ENCODE measurements at regions not wholly inside any gene's neighbourhood (a gene's known extent, or its start where the extent isn't known, plus 50 kb on each side); places are given as distances from the start of the nearest gene placed in this dataset.

DNA sequence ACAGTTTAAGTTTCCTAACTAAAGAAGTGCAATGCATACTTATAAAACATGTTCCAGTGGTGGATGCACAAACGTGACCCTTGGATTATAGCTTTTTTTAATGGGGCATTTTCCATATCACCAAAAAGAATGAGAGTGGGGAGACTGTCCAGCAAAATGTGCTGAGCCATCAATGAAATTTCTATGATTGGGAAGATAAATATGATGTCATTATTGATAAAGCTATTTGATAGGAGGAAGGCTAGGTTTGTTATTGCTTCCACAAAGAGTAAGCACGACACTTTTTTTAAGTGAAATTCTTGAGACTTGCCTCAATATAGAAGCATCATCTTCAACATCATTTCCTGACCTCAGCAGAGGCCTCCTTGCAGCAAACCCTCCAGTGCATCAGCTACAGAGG, 174.6 kb upstream of the CLEC14A start:
- ChIA-PET POLR2A (no interaction called here), CTCF (no interaction called here)
- Mint-ChIP-seq H3K4me3 (no peak overlapping the region), H3K27me3 (no peaks in the 10 kb centered on the region), H3K4me1 (no peaks in the 10 kb centered on the region), H3K27ac (no peak overlapping the region), H3K9me3 (peaks cover 2% of the 10 kb centered on the region), H3K36me3 (ENCODE audit: low read depth) (no peaks in the 10 kb centered on the region)
- TF ChIP-seq, protein P1, sequence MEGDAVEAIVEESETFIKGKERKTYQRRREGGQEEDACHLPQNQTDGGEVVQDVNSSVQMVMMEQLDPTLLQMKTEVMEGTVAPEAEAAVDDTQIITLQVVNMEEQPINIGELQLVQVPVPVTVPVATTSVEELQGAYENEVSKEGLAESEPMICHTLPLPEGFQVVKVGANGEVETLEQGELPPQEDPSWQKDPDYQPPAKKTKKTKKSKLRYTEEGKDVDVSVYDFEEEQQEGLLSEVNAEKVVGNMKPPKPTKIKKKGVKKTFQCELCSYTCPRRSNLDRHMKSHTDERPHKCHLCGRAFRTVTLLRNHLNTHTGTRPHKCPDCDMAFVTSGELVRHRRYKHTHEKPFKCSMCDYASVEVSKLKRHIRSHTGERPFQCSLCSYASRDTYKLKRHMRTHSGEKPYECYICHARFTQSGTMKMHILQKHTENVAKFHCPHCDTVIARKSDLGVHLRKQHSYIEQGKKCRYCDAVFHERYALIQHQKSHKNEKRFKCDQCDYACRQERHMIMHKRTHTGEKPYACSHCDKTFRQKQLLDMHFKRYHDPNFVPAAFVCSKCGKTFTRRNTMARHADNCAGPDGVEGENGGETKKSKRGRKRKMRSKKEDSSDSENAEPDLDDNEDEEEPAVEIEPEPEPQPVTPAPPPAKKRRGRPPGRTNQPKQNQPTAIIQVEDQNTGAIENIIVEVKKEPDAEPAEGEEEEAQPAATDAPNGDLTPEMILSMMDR (IDR thresholded peaks at IDR 0.05) = no peak
- ATAC-seq (ENCODE audit: low read depth) (no peak), DNase-seq (no peak)
- intact Hi-C loops (cut with micrococcal nuclease) = no loop called here

DNA sequence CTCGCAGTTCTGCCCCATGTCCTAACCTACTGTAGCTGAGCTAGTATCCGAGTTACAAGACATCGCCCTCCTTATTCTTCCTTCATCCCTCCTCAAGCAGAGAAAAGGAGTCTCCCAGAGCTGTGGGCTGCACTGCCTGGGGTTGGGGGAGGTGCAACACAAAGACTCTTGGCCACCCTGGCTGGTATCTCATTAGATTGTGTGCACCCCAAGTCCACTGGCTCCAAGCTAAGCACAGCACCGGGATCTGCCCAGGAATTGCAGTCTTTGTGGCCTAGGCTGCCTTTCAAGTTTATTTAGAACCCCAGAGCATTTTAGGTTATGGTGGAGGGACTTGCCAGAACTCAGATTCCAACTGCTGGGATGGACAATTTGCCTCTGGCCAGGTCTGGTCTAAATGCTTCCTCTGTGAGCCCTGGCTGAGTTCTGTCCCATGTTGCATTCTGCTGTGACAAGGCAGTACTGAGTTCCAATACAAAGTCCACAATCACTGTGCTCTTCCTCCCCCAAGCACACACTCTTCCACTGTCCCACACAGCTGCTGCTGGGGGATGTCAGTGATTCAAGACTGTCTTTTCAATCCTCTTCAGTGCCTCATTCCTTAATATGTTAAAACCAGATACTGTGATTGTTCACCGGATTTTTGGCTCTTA, 169.6 kb upstream of the CLEC14A start:
- H3K36me3 Mint-ChIP-seq (ENCODE audit: low read depth) = no peaks in the 10 kb centered on the region
- ATAC-seq (ENCODE audit: low read depth) = no peak
- TF ChIP-seq, protein P1 (IDR thresholded peaks at IDR 0.05) = no peak

DNA sequence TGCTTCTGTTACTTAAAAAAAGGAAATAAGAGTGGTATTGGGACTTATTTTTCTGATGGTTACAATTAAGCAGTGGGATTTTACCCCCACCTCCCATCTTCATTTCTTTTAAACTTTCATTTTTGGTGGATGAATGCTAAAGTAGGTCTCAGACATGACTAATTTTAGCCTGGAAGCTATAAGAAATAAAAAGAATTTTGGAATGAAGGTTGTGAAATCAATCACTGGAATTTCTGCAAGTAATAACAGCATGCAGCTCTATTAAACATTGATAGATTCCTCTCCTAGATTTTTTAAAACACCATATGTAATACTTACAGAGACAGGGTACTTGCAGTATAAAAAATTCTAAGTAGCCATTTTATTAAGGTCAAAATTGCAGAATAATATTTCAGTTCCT, 164.2 kb upstream of the CLEC14A start:
- Mint-ChIP-seq H3K27me3 (no peaks in the 10 kb centered on the region), H3K27ac (no peak overlapping the region), H3K9me3 (peaks cover 13% of the 10 kb centered on the region), H3K36me3 (ENCODE audit: low read depth) (no peaks in the 10 kb centered on the region), H3K4me3 (no peak overlapping the region), H3K4me1 (no peaks in the 10 kb centered on the region)
- intact Hi-C loops (cut with micrococcal nuclease) = no loop called here
- TF ChIP-seq, protein P1 (IDR thresholded peaks at IDR 0.05) = no peak
- ATAC-seq (ENCODE audit: low read depth) (no peak), DNase-seq (no peak)
- ChIA-PET CTCF (no interaction called here), POLR2A (no interaction called here)

More for the DNA sequence above, 169.6 kb upstream of the CLEC14A start:
- no peaks in the 10 kb centered on the region for H3K27me3 Mint-ChIP-seq
- H3K9me3 Mint-ChIP-seq = peaks cover 15% of the 10 kb centered on the region
- H3K4me3 Mint-ChIP-seq = no peak overlapping the region
- no peaks in the 10 kb centered on the region for H3K4me1 Mint-ChIP-seq
- intact Hi-C loops (cut with micrococcal nuclease) = no loop called here
- POLR2A ChIA-PET = no interaction called here
- CTCF ChIA-PET = no interaction called here
- no peak for DNase-seq
- H3K27ac Mint-ChIP-seq = no peak overlapping the region

DNA sequence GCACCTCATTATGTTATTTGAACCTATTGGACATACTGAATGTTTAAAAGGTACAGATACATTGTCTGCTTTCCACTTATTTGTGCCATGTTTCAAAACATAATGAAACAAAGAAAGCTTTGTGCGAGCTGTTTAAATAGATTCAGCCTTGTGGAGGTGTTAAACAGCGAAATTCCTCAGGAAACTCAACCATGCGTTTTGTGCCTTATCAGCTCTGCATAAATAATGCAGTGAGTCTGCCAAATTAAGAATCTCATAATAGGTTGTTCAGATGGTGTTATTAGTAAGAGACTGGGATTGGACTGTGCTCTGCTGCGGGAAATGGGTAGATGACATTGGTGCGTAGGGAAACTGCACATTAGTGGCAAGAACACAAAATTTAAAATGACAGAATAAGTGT, 163.7 kb upstream of the CLEC14A start:
- no peak overlapping the region for H3K4me3 Mint-ChIP-seq
- no peak overlapping the region for H3K27ac Mint-ChIP-seq
- ChIA-PET CTCF (no interaction called here), POLR2A (no interaction called here)
- H3K4me1 Mint-ChIP-seq = no peaks in the 10 kb centered on the region
- intact Hi-C loops (cut with micrococcal nuclease) = no loop called here
- ATAC-seq (ENCODE audit: low read depth) = no peak
- peaks cover 13% of the 10 kb centered on the region for H3K9me3 Mint-ChIP-seq
- TF ChIP-seq, protein P1 (IDR thresholded peaks at IDR 0.05) = no peak
- H3K27me3 Mint-ChIP-seq = no peaks in the 10 kb centered on the region
- DNase-seq = no peak
- H3K36me3 Mint-ChIP-seq (ENCODE audit: low read depth) = no peaks in the 10 kb centered on the region

DNA sequence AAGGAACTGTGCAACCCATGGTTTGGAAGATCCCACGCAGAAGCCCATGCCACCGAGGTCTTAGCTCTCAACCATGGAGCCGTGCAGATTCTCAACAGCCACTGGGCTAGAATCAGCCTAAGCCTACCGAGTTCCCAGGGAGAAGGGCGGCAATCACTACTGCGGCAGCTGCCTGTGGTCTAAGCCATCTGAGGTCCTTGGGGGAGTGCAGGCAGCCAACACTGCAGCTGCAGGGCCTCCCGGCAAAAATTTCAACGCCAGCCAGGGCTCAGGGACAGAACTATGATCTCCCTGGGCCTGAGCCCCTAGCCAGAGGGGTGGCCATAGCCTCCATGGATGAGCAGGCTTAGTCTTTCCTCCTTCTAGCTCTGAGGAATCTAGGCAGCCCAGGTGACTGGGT, 156.8 kb upstream of the CLEC14A start:
- H3K4me3 Mint-ChIP-seq = no peak overlapping the region
- no peaks in the 10 kb centered on the region for H3K4me1 Mint-ChIP-seq
- no peak overlapping the region for H3K27ac Mint-ChIP-seq
- ChIA-PET POLR2A (no interaction called here), CTCF (no interaction called here)
- no peak for DNase-seq
- TF ChIP-seq, protein P1 (IDR thresholded peaks at IDR 0.05) = no peak
- no peaks in the 10 kb centered on the region for H3K9me3 Mint-ChIP-seq
- no peak for ATAC-seq (ENCODE audit: low read depth)
- no peaks in the 10 kb centered on the region for H3K27me3 Mint-ChIP-seq
- no peaks in the 10 kb centered on the region for H3K36me3 Mint-ChIP-seq (ENCODE audit: low read depth)
- intact Hi-C loops (cut with micrococcal nuclease) = no loop called here

Measured in activated B cell treated with CpG ODN at 0.5 μM for 24 hours (primary cell).